LNCAP (cell line): ENCODE measurements at regions not wholly inside any gene's neighbourhood (a gene's known extent, or its start where the extent isn't known, plus 50 kb on each side); places are given as distances from the start of the nearest gene placed in this dataset.

ENCODE experiments used
- CTCF ChIP-seq: fragments of 450-650 bp; IDR thresholded peaks from 2 replicates; pipeline ENCODE4 v1.5.1; 2017; ENCODE audit warnings: mild to moderate bottlenecking

GRCh38 chr18:60943297-60943696 lies 389.9 kb upstream of the CDH20 start:
- no peak for TF ChIP-seq CTCF

- no peak for TF ChIP-seq CTCF
Observed at GRCh38 chr18:60950634-60951033, 382.6 kb upstream of the CDH20 start.

- no peak for TF ChIP-seq CTCF
Observed at GRCh38 chr18:60951091-60951490, 382.1 kb upstream of the CDH20 start.

GRCh38 chr18:60962625-60963024 lies 370.6 kb upstream of the CDH20 start:
- no peak for TF ChIP-seq CTCF

- no peak for TF ChIP-seq CTCF
Observed at GRCh38 chr18:60965856-60966255, 367.4 kb upstream of the CDH20 start.

GRCh38 chr18:60966876-60967275 lies 366.4 kb upstream of the CDH20 start:
- TF ChIP-seq CTCF: no peak

- no peak for TF ChIP-seq CTCF
Observed at GRCh38 chr18:60975420-60975819, 357.8 kb upstream of the CDH20 start.

- TF ChIP-seq CTCF: no peak
Observed at GRCh38 chr18:60976976-60977375, 356.3 kb upstream of the CDH20 start.
